Forelimb muscle (tissue), 1 donor: ENCODE measurements at regions not wholly inside any gene's neighbourhood (a gene's known extent, or its start where the extent isn't known, plus 50 kb on each side); places are given as distances from the start of the nearest gene placed in this dataset.
A peak's percentile ranks its signal among the peaks of the same experiment; 100 is the strongest.

Source experiments
- DNase-seq: peaks from one replicate; pipeline ENCODE4 v3.0.0-alpha.2; 2013; ENCODE audit warnings: low read depth

DNA sequence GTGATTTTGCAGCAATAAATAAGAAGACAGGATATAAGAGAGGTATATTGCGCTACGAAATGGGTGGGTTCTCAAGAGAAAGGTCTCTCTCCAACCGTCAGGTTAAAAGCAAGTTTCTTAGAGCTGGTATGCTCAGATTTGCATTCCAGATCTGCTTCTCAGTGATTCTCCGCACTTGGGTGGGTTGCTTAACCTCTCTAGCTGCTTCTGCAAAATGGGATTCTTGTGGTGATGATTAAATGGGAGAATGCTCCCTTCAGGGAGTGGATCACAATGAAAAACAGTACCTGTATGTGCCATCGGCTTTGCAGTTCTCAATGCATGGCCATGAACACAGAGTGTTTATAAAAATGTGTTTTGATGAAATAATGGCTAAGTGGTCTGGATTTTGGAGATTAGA is 477.7 kb downstream of the TNS1 start:
- DNase-seq: no peak

DNA sequence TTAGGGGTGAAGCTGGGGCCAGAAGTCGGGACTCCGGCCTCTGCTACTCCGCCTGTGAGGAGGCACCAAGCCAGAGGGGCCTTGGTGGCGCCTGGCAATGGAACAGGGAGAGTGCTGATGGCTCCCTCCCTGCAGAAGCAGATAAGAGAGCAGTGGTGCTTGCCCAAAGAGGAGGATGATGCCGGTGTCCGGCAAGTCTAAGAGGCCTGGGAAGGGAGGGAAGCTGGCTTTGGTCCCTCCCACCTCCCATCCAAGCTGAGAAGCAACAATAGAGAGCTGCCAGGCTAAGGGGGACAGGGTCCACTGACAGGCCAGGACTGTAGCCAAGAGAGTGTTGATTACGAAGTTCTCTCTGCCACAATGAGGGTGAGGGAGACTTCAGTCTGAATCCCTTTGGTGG is 479.5 kb downstream of the TNS1 start:
- no peak for DNase-seq

DNA sequence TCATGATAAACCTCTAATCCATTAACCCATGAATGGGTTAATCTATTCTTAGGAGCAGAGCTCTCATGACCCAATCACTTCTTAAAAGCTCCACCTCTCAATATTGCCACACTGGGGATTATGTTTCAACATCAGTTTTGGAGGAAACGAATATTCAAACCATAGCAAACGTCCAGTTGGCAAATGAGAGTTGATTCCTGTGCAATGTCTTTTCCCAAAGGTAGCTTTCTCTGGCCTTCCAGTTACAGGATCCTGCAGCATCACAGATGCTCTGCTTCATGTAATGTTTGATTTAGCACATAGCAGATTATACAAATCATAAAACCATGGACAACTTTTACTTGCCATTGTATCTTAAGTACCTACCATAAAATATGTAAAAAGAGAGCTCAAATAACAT is 481.0 kb downstream of the TNS1 start:
- DNase-seq: peak; percentile 58

DNA sequence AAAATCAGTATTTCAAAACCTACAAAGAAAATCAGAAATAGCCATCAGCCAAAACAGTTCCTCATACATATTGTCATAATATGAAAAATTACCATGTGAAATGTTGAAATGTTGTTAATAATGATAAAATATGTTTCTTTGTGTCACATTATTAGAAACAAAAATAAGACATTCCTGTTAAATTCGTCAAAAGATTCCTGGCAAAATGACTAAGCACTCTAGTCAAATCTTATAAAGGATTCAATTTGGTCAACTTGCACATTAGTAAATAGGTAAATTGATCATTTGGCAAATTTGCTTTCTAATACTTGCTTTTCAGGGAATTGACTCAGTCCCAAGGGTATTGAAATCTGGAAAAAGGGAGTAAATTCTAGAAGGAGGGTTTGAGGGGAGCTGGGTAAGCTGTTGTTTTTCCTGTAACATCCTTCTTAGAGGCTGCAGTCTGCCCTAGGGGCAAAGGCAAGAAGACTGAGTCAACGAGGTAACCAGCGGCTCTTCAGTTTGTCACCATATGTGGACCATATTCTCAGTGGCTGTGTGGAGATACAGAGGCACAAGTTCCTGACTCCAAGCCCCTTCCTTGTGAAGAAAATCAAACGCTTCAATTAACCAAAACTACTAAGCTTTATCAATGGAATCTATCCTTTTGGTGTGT is 482.3 kb downstream of the TNS1 start:
- no peak for DNase-seq

DNA sequence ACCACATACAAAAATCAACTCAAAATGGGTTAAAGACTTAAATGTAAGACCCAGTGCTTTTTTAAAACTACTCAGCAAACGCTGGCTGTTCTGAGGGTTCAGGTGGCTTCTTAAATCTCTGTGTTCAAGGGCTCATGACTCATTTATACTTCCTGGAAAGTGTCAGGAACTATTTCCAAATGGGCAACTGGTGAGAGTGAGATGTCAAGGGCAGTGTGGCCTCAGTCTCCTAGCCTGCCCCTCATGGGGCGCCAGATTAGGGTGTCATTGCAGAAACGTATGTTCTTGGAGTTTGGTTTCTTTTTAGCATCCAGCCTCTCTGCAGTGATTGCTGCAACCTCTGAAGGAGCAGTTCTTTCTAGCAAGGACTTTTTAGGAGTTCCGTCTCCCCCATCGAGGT is 485.4 kb downstream of the TNS1 start:
- no peak for DNase-seq

DNA sequence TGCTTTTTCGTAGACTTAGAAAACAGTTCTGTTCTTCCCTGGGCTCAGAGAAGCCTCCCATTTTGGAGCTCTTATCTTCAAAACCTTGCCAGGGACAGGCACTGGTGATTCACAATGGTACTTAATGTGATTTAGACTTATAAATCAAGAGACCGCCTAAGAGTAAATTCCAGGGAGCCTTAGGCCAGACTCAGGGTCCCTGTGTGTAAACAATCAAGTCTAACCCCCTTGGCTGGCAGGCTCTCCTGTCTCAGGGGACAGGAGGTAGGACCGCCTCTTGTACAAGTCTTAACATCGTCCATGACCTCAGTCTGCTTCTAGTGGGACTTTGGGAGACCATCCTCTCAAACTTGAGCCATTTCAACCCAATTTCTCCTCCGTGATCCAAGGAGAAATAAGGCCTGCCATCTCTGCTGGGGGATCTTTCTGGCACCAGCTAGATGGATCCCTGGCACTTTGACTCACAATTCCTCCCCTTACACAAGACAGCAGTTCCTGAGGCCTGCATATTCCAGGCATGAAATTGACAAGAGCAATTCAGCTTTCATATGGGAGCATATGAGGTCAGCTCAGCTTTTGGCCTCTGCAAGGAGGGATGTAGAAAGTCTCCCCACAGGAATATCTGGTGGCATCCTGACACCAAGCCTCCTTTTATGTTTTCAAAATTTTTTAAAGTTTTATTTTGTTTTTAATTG is 487.0 kb downstream of the TNS1 start:
- no peak for DNase-seq

DNA sequence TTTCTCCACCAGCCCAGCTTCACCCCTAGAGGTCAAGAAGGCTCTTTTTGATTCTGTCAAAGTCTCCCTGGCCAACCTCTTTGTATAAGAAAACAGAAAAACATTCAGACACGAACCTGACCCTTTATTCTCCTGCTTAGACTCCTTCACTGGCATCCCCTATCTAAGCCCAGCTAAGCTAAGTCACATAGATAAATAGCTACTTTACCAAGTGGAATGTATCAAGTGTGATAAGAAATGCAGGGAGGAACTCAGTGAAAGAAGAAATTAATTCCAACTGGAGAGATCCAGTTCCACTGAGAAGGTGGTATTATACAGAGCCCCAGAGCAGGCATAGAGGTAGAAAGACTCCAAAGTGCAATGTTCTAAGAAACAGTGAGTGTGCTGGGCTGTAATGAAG is 489.5 kb downstream of the TNS1 start:
- DNase-seq: no peak

DNA sequence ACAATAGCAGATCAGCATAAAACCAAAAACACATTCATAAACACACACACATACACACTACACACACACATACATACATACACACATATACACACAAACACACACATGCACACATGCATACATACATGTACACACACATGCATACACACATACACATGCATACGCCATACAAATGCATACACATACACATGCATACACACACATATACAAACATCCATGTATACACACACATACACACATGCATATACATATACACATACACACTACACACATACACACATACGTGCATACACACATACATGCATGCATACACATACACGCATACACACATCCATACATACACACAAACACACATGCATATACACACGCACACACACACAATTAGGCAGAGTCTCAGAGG is 490.1 kb downstream of the TNS1 start:
- DNase-seq: no peak

DNA sequence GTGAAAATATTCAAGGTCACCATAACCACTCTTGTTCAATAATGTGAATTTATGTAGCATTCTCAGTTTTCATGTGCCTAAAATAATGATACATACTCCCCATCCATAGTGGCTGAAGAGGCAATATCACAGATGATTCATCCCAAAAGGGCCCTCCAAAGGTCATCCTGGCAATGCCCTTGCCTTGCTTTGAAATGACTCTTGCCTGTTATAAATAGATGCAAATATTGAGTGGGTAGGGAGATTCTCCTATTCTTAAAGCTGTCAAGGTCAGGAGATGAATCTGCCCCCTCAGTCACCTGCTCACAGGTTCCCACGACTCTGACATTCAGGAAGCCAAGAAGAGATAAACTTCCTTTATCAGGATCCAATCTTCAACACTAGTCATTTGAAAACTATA is 490.5 kb downstream of the TNS1 start:
- DNase-seq: no peak

DNA sequence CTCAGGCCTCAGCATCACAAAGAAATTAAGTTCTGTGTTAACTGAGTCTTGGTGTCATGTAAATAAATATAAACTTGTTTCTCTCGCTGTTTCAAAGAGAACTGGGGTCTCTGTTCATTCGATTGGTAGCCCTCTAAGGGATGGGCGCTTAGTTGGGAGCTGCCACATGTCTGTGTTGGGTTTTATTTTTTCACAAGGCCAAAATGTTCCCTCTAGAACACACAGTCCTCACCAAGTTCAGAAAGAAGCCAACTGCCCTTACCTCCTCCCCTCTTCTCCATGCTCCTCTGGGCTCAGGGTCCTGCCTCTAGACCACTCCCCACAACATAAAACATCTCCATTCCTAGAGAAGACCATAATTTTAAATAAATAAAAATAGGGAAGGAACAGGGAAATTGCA is 490.9 kb downstream of the TNS1 start:
- DNase-seq: no peak

DNA sequence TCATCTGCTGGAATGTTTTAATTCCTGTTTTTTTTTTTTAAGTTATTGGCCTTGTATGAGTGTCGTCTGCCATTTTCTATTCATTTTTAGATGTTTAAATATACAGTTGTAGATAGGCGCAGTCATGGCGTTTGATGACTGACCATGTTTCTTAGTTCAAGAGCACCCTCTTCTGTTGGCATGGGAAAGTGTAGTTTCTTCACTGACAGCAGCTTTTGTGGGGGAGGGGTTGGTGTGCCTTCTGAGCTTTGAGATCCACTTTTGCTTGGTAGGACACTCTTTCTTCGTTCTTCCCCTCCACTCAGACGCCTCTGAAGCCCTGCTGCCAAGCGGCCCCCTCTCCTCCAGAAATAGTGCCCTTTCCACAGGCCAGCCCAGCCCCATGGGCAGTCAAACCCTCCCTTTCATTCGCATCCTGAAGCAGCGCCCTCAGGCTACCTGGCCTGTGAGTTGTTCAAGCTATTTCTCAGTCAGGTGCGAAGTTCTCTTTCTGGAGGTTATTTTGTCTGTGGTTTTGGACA is 492.0 kb downstream of the TNS1 start:
- DNase-seq: peak; percentile 86

DNA sequence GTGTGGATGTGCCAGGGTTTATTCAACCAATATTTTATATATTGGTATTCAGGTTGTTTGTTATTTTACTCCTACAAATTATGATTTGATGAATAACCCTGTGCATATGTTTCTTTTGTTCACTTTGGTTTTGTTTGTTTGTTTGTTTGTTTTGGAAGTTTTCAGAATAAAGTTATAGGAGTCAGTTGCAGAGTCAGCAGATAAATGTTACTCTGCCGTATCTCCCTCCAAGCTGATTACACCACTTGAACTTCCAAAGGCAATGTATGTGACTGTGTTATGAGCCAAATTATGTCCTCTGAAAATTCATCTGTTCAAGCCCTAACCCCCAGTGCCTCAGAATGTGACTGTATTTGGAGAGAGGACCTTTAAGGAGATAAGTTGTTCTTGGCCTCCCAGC is 497.5 kb downstream of the TNS1 start:
- no peak for DNase-seq

DNA sequence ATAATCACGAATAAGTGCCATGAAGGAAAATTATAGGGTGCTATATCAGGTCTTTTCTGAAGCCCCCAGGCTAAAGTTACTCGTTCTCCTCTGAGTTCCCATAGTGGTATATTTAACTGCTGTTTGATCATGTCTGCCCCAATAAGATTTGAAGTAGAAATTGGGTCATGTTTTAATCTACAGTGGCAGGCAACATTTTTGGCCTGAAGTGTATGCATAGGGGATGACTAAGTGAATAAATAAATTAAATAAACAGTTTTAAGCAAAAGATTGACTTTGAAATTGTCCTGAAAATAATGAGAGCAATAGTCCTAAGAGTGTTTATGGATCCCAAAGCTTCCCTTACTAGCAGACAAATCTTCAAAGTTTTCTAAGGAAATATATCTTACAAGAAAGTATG is 500.9 kb downstream of the TNS1 start:
- no peak for DNase-seq

DNA sequence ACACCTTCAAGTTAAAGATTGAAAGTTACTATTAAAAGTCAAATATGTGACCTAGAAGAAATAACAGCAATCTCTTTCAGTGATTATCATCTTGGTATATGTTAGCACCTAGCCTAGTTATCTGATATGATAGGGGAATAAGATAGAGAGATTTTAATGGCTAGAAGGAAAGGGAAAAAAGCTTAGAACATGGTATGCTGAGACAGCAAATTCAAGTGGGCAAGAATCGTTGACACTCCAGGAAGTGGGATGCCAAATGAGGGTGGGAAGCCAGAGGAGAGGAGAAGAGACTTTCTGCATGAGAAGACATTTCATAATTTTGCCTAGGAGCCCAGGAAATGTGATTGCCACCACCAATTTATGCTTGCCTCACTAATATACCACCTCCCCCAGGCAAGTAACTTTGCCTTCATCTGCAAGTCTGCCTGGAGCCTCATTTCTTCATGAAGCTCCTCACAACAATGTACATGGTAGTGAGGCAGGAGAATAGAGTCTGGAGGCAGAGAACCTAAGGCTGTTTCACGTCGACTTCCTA is 504.9 kb downstream of the TNS1 start:
- DNase-seq: no peak

DNA sequence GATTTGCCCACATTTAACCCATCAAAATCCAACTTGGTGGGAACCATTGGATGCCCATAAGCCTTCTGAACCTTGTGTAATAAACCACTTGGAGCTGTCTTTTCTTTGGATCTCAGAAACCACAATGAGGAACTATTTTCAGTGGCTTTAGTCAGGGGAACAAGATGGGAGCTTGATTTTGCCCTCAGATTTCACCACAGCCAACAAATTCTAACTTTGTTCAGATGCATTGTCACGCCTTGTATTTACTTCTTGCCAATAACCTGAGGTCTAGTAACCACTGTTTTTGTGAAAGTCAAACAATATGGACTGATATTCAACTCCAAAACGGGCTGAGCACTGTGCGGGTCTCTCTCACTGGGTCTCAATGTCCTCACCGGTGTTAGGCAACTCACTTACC is 508.2 kb downstream of the TNS1 start:
- DNase-seq: no peak

DNA sequence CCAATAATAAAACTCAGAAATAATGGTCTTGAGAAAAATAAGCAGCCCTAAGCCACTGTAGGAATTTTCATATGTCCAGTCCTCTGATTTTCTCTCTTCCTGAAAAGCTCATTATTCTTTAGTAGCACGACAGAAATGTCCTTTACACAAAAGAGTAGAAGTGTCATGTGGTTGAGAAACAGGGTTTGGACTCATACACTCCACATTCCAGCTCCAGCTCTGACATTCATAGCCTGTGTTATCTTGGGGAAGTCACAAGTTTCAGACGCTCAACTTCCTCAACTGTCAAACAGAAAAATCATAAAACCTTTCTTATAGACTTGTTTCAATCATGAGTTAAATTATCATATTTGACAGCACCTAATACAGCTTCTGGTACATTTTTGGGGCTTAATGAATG is 511.5 kb downstream of the TNS1 start:
- no peak for DNase-seq

DNA sequence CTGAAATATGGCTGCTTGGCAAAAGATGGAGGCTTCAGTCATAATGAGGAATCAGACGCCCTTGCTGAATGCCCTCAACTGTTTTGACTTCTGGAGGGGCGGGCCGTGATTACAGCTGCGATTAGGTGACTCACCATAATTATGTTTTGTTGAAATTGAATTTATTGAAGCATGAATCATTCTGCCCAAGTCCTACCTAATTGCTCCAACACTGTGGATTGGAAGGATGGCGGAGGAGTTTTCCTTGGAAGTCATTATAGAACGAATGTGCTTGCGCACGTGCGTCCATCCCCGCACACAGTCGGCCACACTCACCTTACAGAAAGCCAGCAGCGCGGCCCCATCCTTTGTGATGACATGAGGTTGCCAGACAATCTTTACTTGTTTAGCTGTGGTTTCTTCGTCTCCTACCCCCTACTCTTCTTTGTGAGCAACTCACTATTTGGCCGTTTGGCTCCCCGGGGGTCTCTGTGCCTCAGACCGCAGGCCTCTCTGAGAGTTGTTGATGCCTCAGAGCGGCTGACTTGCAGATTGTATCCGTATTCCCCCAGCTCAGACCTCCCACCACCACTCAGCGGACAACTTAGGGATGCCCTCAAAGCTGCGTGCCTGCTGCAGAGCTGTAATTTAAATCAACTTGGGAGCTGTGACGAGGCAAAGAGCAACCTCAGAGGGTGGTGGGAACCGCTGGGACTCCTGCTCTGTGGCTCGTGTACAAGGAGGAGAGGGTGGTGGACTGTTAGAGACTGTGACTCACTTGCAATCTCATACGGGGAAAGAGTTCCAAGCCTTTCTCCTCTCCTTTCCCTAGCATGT is 513.4 kb downstream of the TNS1 start:
- no peak for DNase-seq

DNA sequence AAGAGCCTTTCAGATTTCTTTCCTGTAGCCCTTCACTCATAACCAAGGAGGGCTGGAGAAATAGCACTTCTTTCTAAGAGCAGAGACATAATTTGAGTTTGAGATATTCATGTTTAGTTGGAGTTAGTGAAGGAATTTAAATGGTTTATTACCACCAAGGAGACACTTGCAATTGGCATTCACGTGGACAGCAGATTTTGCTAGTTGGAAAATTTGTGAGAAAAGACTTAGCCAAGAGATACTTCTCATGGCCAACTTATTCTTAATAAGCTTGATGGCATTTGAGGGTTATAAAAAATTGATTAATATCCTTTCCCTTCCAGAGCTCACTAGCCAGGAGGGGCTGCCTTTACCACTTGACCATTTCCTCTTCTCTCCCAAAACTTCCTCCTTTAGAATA is 518.7 kb downstream of the TNS1 start:
- DNase-seq: no peak

DNA sequence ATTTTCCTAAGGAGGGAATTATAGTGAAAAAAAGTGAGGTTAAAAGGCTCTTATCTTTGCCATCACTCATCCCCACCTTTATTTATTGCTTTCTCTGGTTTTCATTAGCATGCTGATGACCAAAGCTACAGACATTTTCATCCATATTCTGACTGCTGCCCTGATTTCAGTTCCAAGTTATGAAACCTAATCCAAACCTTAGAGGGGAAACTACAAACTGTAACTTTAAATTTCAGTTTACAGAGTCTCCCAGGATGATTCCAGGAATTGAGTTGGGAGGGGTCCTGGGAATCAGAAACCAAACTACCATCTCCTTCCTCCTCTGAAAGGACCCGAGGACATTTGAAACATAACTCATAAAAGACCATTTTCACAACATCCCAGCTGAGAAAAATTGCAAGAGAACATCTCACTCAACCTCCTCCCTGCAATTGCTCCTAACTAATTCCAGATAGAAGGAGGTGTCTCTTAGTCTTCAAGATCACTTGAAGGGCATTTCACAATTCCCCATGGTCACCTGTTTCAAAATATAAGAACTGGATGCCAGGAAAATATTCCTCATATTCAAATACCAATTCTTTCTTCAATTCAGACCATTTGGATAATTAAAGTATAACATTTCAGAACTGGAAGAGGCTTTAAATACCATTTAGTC is 520.6 kb downstream of the TNS1 start:
- DNase-seq: no peak

DNA sequence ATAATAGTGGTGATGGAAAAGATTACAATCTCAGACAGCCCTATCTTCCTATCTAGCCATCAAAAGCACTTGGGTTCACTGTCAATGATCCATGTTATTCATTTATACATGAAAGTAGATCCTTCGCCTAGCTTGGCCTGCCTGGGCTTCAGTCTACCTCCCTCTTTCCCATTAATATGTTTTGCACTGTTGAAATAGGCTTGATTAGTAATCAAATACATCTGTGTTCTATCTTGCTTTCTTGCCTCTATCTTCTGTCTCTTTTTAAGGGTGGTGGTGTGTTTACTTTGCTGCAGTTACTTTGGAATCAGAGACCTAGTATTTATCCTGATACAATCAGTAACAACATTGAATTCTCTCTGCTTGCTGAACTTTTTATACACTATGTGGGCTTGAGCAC is 521.2 kb downstream of the TNS1 start:
- DNase-seq: no peak

DNA sequence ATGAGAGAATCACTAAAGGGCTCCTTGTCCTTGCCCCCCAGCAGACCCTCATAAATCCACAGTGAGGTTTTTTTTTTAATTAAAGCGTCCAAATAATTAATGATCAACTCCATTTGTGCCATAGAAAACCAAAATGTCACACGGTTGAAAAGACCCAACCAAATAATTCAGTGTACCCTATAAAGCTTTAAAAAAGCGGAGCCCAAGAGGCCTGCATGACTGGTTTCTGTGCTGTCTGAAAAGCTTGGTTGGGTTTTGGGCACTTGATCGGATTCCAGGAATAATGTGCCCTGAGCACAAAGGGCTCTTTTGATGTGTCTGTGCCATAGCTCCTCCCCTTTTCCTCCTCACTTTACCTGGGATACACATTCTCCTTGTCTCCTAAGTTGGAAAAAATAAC is 523.2 kb downstream of the TNS1 start:
- no peak for DNase-seq

DNA sequence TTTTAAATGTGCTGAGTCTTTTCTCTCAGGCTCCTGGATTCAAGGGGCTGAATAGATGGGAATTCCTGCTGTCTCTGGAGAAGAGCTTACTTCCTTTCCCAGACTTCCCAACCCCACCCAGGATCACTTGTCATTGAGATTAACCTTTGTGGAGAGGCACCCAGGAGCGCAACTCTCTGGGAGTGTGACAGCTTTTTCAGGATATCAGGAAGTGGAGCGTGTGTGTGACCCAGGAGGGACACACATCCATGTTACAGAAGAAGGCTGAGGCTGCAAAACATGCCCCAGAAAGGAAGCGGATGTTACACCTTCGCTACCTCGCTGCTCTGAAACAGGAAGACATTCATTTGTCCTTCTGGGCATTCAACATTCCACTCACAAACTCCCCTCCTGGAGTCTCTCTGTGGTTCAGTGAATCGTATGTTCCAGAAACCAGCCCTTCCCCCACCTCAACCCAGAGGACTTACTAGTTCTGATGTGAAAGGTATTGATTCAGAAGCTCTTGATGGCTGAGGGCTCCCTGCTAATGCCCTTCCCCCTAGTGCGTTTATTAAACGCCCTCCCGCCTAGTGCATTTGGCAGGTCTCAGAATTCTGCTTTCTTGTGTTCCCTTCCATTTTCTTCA is 523.9 kb downstream of the TNS1 start:
- no peak for DNase-seq
